ENCODE measurements at regions not wholly inside any gene's neighbourhood (a gene's known extent, or its start where the extent isn't known, plus 50 kb on each side); places are given as distances from the start of the nearest gene placed in this dataset.

DNA sequence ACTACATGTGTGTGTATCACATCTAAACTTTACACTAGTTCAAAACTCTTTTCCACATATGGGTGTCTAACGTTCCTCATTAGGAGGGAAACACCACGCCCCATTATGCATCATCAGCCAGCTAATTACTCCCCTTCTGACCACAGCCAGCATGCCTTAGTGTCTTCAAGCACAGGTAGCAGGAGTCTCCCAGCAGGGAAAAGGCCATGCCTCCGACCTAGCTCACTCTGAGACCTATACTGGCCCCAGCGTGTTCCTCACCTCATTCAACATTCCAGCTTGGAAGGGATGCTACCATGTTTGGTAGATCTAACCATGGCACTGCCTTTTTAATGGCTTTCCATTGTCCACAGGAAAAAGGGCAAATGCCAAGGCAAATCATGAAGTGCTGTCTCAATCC lies 66.1 kb upstream of the PRB2 start:
- H3K9ac ChIP-seq (ENCODE audit: extremely low read depth, insufficient read length, low read length): no peak overlapping the region
- no peak overlapping the region for H3K4me2 ChIP-seq (ENCODE audit: insufficient read depth, insufficient read length, low read length)
- no peaks in the 10 kb centered on the region for H3K9me3 ChIP-seq (ENCODE audit: control insufficient read depth, low read depth, low read length)
- no peak overlapping the region for H2AFZ ChIP-seq (ENCODE audit: low read length)
- H3K23me2 ChIP-seq (ENCODE audit: insufficient read length, low read depth, low read length, poor library complexity, severe bottlenecking): no peaks in the 10 kb centered on the region
- H3K36me3 Mint-ChIP-seq (ENCODE audit: insufficient read depth in 1 of 3, low read depth in 3 of 3): peaks cover 9 to 11% (median 10%) of the 10 kb centered on the region in 3 experiments; a peak in 6 of 7 replicates
- H4K8ac ChIP-seq (replicated peaks; ENCODE audit: insufficient read length, low read depth, low read length): no peak overlapping the region
- no peak overlapping the region for H3K23ac ChIP-seq (ENCODE audit: insufficient read length, low read depth, low read length)
- H3K27me3 ChIP-seq (ENCODE audit: insufficient read depth, low read length): no peaks in the 10 kb centered on the region
- TF ChIP-seq, protein P1, sequence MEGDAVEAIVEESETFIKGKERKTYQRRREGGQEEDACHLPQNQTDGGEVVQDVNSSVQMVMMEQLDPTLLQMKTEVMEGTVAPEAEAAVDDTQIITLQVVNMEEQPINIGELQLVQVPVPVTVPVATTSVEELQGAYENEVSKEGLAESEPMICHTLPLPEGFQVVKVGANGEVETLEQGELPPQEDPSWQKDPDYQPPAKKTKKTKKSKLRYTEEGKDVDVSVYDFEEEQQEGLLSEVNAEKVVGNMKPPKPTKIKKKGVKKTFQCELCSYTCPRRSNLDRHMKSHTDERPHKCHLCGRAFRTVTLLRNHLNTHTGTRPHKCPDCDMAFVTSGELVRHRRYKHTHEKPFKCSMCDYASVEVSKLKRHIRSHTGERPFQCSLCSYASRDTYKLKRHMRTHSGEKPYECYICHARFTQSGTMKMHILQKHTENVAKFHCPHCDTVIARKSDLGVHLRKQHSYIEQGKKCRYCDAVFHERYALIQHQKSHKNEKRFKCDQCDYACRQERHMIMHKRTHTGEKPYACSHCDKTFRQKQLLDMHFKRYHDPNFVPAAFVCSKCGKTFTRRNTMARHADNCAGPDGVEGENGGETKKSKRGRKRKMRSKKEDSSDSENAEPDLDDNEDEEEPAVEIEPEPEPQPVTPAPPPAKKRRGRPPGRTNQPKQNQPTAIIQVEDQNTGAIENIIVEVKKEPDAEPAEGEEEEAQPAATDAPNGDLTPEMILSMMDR (conservative IDR thresholded peaks at IDR 0.05): no peak
- H3K4ac ChIP-seq (ENCODE audit: low read depth, low read length): no peak overlapping the region
- H3K4me1 Mint-ChIP-seq: peaks cover 18 to 37% of the 10 kb centered on the region in 2 experiments
- peak overlapping the region; percentile 3 for H2AK5ac ChIP-seq (ENCODE audit: insufficient read length, low read length)
- no peak overlapping the region for H2BK20ac ChIP-seq (ENCODE audit: low read depth, low read length, poor library complexity, severe bottlenecking)
- H2BK120ac ChIP-seq (ENCODE audit: low read depth, low read length, poor library complexity, severe bottlenecking): no peak overlapping the region
- no peak overlapping the region for H2BK15ac ChIP-seq (ENCODE audit: low read depth, low read length)
- peaks cover 4% of the 10 kb centered on the region; the same call in 1 of the 2 replicates for H3K4me1 ChIP-seq (ENCODE audit: insufficient read depth, low read length)
- H4K20me1 ChIP-seq (ENCODE audit: control insufficient read depth, insufficient read depth, insufficient read length): no peaks in the 10 kb centered on the region
- H3K27me3 Mint-ChIP-seq (ENCODE audit: low read depth): peaks cover 2% of the 10 kb centered on the region; the same call in 1 of the 2 replicates
- no peak overlapping the region for H3K56ac ChIP-seq (ENCODE audit: insufficient read length, low read depth, low read length)
- no peak overlapping the region for H4K91ac ChIP-seq (ENCODE audit: insufficient read length, low read depth, low read length)
- no peak overlapping the region for H3K14ac ChIP-seq (ENCODE audit: insufficient read depth, low read length)
- H4K5ac ChIP-seq (ENCODE audit: insufficient read length, low read depth, low read length): no peak overlapping the region
- no peaks in the 10 kb centered on the region for H3K79me2 ChIP-seq (ENCODE audit: insufficient read depth, low read length)
- H2BK12ac ChIP-seq (ENCODE audit: insufficient read length, low read depth, low read length): no peak overlapping the region
- H3T11ph ChIP-seq (ENCODE audit: low read length): no peak overlapping the region
- H3K9me3 Mint-ChIP-seq: peaks cover 9 to 11% of the 10 kb centered on the region in 2 experiments; a peak in 4 of 5 replicates
- peak overlapping the region in 1 of 3 experiments; percentile 49; a peak in 1 of 7 replicates for H3K27ac Mint-ChIP-seq
- peak; percentile 51 for DNase-seq
- H2BK5ac ChIP-seq (ENCODE audit: insufficient read length, low read length): no peak overlapping the region
- H3K18ac ChIP-seq (ENCODE audit: insufficient read length, low read depth, low read length): no peak overlapping the region
- H3K79me1 ChIP-seq (ENCODE audit: insufficient read depth, low read depth, low read length, poor library complexity, severe bottlenecking): no peaks in the 10 kb centered on the region
- H3K27ac ChIP-seq (ENCODE audit: insufficient read length, low read depth, low read length): no peak overlapping the region
- no CpG with 5 or more reads among the region's 4 CpGs for WGBS (ENCODE audit: extremely low coverage, insufficient read length, low lambda C conversion rate)
- H3K4me3 Mint-ChIP-seq: no peak overlapping the region
